AG09319 (cell line): ENCODE measurements at regions not wholly inside any gene's neighbourhood (a gene's known extent, or its start where the extent isn't known, plus 50 kb on each side); places are given as distances from the start of the nearest gene placed in this dataset.

Experiments used
- DNase-seq: peaks from one replicate; pipeline ENCODE4 v3.0.0-alpha.2; 2010; ENCODE audit warnings: low read depth; ENCODE audit errors: extremely low read depth
- CTCF ChIP-seq: IDR thresholded peaks from 2 replicates; pipeline ENCODE4 v1.5.1; 2011; ENCODE audit warnings: low read depth, mild to moderate bottlenecking, inconsistent platforms, low read length, moderate library complexity

DNA sequence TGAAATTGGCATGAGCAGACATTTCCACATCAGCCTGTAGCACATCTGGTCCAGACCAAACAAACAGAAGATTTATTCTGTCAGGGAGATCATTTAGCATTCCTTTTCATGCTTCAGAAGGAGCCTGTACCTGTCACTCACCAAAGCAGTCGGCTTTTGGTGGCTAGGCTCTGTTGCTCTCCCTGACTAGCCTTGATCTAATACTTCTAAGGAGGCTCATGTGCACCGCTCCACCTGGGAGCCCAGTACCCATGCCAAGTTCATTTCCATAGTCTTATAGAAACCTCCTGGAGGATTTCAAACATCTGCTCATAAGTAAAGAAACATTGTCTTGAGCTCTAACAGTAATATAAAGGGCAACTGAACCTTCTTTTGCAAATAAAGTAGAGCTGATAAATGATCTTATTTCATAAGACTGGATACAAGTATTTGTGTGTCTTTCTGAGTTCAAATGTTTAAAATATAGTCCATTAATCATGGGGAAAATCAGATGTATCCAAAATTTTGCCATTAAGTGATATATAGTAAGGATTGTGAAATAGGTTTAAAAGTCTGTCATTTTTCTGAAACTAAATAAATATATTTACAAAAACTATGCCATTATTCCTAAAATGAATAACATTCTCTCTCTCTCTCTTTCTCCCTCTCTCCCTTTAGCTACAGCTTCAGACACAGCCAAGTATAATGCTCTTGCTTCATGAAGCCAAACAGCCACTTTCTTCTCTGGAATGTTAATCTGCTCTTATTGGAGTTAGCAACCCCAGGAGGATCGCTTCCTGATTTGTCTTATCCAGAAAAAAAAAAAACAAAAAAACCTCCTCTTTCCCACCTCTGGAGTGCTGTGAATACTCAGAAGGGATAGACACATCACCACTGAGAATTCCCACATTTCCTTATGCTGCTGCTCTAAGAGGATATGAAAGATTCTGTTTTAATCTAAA is 192.7 kb upstream of the TFAP2D start:
- DNase-seq = no peak
- TF ChIP-seq CTCF = no peak

GRCh38 chr6:50524341-50524740 is 189.0 kb upstream of the TFAP2D start:
- no peak for TF ChIP-seq CTCF
- DNase-seq = no peak

DNA sequence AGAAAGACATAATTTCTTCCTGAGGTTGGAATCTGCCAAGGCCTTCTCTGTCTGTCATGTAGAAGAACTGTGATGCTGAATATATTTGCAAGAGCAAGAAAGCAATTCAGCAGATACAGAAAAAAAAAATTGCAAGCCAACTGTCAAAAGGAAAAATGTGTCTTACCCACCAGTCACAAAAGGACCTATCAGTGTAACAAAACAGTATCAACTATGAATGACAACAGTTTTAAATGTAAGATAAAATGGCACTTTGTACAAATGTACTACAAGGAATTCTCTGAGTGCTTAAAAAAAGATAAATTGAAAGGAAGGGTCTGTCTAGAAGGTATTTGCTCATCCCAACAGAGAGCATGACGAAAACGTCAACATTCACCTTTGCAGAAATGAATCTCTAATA is 185.3 kb upstream of the TFAP2D start:
- TF ChIP-seq CTCF = no peak
- no peak for DNase-seq

- DNase-seq = no peak
- no peak for TF ChIP-seq CTCF
Measured at GRCh38 chr6:50539447-50539846, 173.9 kb upstream of the TFAP2D start.

DNA sequence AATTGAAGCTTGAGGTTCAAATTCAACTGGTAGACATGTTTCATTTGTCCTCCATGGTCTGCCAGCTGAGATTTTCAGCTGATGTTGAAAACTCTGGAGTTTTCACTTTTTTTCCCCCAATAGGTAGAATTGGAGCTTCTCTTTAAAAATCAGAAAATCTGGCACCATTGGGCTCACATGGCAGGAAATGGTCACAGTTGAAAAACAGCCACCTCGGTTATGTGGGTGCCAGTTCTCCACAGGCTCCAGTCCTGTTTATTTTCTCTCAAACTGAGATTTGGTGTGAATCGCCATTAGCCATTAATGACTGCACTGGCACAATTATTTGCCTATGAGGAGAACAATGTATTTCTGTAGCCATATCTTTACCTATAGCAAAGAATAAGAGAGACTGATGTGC is 171.4 kb upstream of the TFAP2D start:
- TF ChIP-seq CTCF = no peak
- no peak for DNase-seq

DNA sequence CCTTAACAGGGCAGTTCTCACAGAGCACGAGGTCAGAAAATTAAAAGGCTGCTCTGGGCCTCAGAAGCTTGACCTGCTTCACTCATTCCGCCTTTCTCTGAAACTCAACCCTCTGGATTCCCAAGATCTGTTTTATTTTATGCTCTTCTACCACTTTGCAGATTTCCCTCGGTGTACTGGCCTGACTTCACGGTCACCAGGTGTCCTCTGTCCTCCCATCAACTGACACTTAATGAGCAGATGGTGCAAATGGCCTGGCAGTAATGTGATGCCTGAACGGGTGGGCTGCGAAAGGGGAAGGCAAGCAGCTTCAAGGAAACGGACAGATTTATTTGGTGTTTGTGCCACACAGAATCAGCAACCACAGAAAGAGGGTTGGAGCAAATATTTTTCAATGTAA is 169.7 kb upstream of the TFAP2D start:
- no peak for TF ChIP-seq CTCF
- no peak for DNase-seq

DNA sequence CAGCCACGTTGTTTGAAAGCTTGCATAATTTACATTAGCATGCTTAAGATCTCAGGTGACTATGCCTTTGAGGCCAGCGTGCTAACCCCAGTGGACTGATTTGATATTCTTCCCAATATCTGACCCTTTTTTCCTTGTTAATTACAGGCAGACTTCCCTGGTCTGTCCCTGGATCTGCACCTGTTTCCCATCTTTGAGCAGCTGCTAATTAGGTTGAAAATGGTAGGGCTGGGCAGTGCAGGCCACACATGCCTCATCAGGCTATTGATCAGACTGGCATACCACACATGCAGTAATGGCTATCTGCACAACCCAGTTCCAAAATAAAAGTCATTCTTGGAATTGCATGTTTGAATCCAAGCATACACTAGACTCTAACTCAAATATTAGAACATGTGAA is 164.3 kb upstream of the TFAP2D start:
- TF ChIP-seq CTCF = no peak
- DNase-seq = no peak
